H9 (cell line): ENCODE measurements at regions not wholly inside any gene's neighbourhood (a gene's known extent, or its start where the extent isn't known, plus 50 kb on each side); places are given as distances from the start of the nearest gene placed in this dataset.
"Not testable (repeated sequence)": the region's sequence is repeated elsewhere in the genome, so short reads cannot be mapped to it uniquely, and the experiment has no call there.

ENCODE experiments used
- DNase-seq: peaks from one replicate; pipeline ENCODE4 v3.0.0-alpha.2; 2017
- H2AFZ ChIP-seq: one replicate; pipeline ENCODE4 v1.6.1; 2013; ENCODE audit warnings: mild to moderate bottlenecking, low read length, control low read depth, moderate library complexity
- H2AK5ac ChIP-seq: 2 replicates; pipeline ENCODE4 v1.6.1; 2013; ENCODE audit warnings: low read length, control low read depth, mixed read lengths; ENCODE audit not compliant: insufficient read length
- H2BK120ac ChIP-seq: one replicate; pipeline ENCODE4 v1.6.1; 2013; ENCODE audit warnings: low read depth, mild to moderate bottlenecking, low read length, control low read depth, inconsistent platforms; ENCODE audit not compliant: poor library complexity, severe bottlenecking
- H2BK12ac ChIP-seq: 2 replicates; pipeline ENCODE4 v1.6.1; 2013; ENCODE audit warnings: low read length, control low read depth, mixed read lengths, low read depth; ENCODE audit not compliant: insufficient read length
- H2BK15ac ChIP-seq: 2 replicates; pipeline ENCODE4 v1.6.1; 2013; ENCODE audit warnings: low read depth, low read length, control low read depth
- H2BK20ac ChIP-seq: one replicate; pipeline ENCODE4 v1.6.1; 2013; ENCODE audit warnings: low read depth, mild to moderate bottlenecking, low read length, control low read depth, inconsistent platforms; ENCODE audit not compliant: poor library complexity, severe bottlenecking
- H2BK5ac ChIP-seq: 2 replicates; pipeline ENCODE4 v1.6.1; 2013; ENCODE audit warnings: low read length, control low read depth, mixed read lengths; ENCODE audit not compliant: insufficient read length
- H3K14ac ChIP-seq: 2 replicates; pipeline ENCODE4 v1.6.1; 2013; ENCODE audit warnings: low read length, control low read depth; ENCODE audit not compliant: insufficient read depth
- H3K18ac ChIP-seq: 2 replicates; pipeline ENCODE4 v1.6.1; 2013; ENCODE audit warnings: low read depth, mild to moderate bottlenecking, mixed read lengths, low read length, control low read depth; ENCODE audit not compliant: insufficient read length
- H3K23ac ChIP-seq: 2 replicates; pipeline ENCODE4 v1.6.1; 2013; ENCODE audit warnings: low read length, control low read depth, mixed read lengths, low read depth; ENCODE audit not compliant: insufficient read length
- H3K23me2 ChIP-seq: 2 replicates; pipeline ENCODE4 v1.6.1; 2013; ENCODE audit warnings: low read depth, mild to moderate bottlenecking, mixed read lengths, low read length, control low read depth; ENCODE audit not compliant: insufficient read length, poor library complexity, severe bottlenecking
- H3K27ac ChIP-seq: 2 replicates; pipeline ENCODE4 v1.5.1; 2013; ENCODE audit warnings: low read length, control low read depth, mixed read lengths, low read depth; ENCODE audit not compliant: insufficient read length
- H3K27me3 ChIP-seq: 2 replicates; pipeline ENCODE4 v1.6.1; 2013; ENCODE audit warnings: low read length, control low read depth, inconsistent platforms; ENCODE audit not compliant: insufficient read depth
- H3K4ac ChIP-seq: 2 replicates; pipeline ENCODE4 v1.6.1; 2013; ENCODE audit warnings: low read depth, mild to moderate bottlenecking, control low read depth, inconsistent platforms, low read length, moderate library complexity
- H3K4me1 ChIP-seq: 2 replicates; pipeline ENCODE4 v1.6.1; 2013; ENCODE audit warnings: low read length, control low read depth, inconsistent platforms; ENCODE audit not compliant: insufficient read depth
- H3K4me2 ChIP-seq: 2 replicates; pipeline ENCODE4 v1.6.1; 2013; ENCODE audit warnings: low read length, control low read depth, mixed read lengths; ENCODE audit not compliant: insufficient read length, insufficient read depth
- H3K56ac ChIP-seq: 2 replicates; pipeline ENCODE4 v1.6.1; 2013; ENCODE audit warnings: low read depth, mild to moderate bottlenecking, mixed read lengths, low read length, control low read depth; ENCODE audit not compliant: insufficient read length
- H3K79me1 ChIP-seq: 2 replicates; pipeline ENCODE4 v1.6.1; 2013; ENCODE audit warnings: low read depth, mild to moderate bottlenecking, moderate library complexity, low read length, control low read depth, inconsistent platforms; ENCODE audit not compliant: insufficient read depth, poor library complexity, severe bottlenecking
- H3K79me2 ChIP-seq: 2 replicates; pipeline ENCODE4 v1.6.1; 2013; ENCODE audit warnings: low read length, control low read depth, inconsistent platforms; ENCODE audit not compliant: insufficient read depth
- H3K9ac ChIP-seq: 2 replicates; pipeline ENCODE4 v1.6.1; 2013; ENCODE audit warnings: low read length, control low read depth, mixed read lengths; ENCODE audit not compliant: insufficient read length; ENCODE audit errors: extremely low read depth
- H3K9me3 ChIP-seq: one replicate; pipeline ENCODE4 v1.6.1; 2013; ENCODE audit warnings: low read depth, low read length, inconsistent platforms; ENCODE audit not compliant: control insufficient read depth
- H3T11ph ChIP-seq: one replicate; pipeline ENCODE4 v1.6.1; 2013; ENCODE audit warnings: mild to moderate bottlenecking, low read length, control low read depth, inconsistent platforms
- H4K20me1 ChIP-seq: one replicate; pipeline ENCODE4 v1.6.1; 2013; ENCODE audit not compliant: control insufficient read depth, insufficient read length, insufficient read depth
- H4K5ac ChIP-seq: 2 replicates; pipeline ENCODE4 v1.6.1; 2013; ENCODE audit warnings: low read depth, mild to moderate bottlenecking, mixed read lengths, low read length, control low read depth; ENCODE audit not compliant: insufficient read length
- H4K8ac ChIP-seq: replicated peaks from 2 replicates; pipeline ENCODE4 v1.6.1; 2013; ENCODE audit warnings: low read length, control low read depth, mixed read lengths, low read depth; ENCODE audit not compliant: insufficient read length
- H4K91ac ChIP-seq: 2 replicates; pipeline ENCODE4 v1.6.1; 2013; ENCODE audit warnings: low read depth, mild to moderate bottlenecking, moderate library complexity, mixed read lengths, low read length, control low read depth; ENCODE audit not compliant: insufficient read length
- H3K27ac Mint-ChIP-seq, 3 experiments: 2 replicates in 2 of 3; 3 replicates in 1 of 3; pipeline ENCODE4 v1.8.0; 2020 to 2021; ENCODE audit warnings: mixed read lengths in 3 of 3, mild to moderate bottlenecking in 1 of 3, moderate library complexity in 1 of 3
- H3K27me3 Mint-ChIP-seq: 2 replicates; pipeline ENCODE4 v1.8.0; 2021; ENCODE audit warnings: low read depth, mild to moderate bottlenecking, moderate library complexity, mixed read lengths
- H3K36me3 Mint-ChIP-seq, 3 experiments: 2 replicates in 2 of 3; 3 replicates in 1 of 3; pipeline ENCODE4 v1.8.0; 2020 to 2021; ENCODE audit warnings: low read depth in 3 of 3, mixed read lengths in 3 of 3; ENCODE audit not compliant: insufficient read depth in 1 of 3
- H3K4me1 Mint-ChIP-seq, 2 experiments: 2 replicates each; pipeline ENCODE4 v1.8.0; 2020; ENCODE audit warnings: mixed read lengths in 2 of 2
- H3K4me3 Mint-ChIP-seq, 2 experiments: 2 replicates in 1 of 2; 3 replicates in 1 of 2; pipeline ENCODE4 v1.8.0; 2020 to 2021; ENCODE audit warnings: mild to moderate bottlenecking in 2 of 2, mixed read lengths in 2 of 2, moderate library complexity in 1 of 2
- H3K9me3 Mint-ChIP-seq, 2 experiments: 2 replicates in 1 of 2; 3 replicates in 1 of 2; pipeline ENCODE4 v1.8.0; 2020; ENCODE audit warnings: mild to moderate bottlenecking in 2 of 2, mixed read lengths in 2 of 2, moderate library complexity in 1 of 2
- WGBS: extraction: QIAGEN DNeasy Blood & Tissue Kit; methylation state at CpG from one replicate; pipeline ENCODE4 v1.1.7; 2013; ENCODE audit warnings: missing lambda C conversion rate, low lambda C conversion rate, mixed read lengths; ENCODE audit not compliant: insufficient read length; ENCODE audit errors: extremely low coverage; 5-methylcytosine and 5-hydroxymethylcytosine counted together

- not testable (repeated sequence) for H2BK120ac ChIP-seq, H2BK20ac ChIP-seq, H3K4me3 Mint-ChIP-seq, H2BK15ac ChIP-seq, H3K9me3 ChIP-seq, H3K27me3 ChIP-seq, H3K56ac ChIP-seq, H3K4me1 ChIP-seq, H3K18ac ChIP-seq, H3K23ac ChIP-seq, DNase-seq, H3K9ac ChIP-seq, H3K27ac ChIP-seq, H3T11ph ChIP-seq, H4K91ac ChIP-seq, H3K79me2 ChIP-seq, H3K79me1 ChIP-seq, H3K27ac Mint-ChIP-seq, H2AK5ac ChIP-seq, H3K4me2 ChIP-seq, H4K20me1 ChIP-seq, H2BK5ac ChIP-seq, H3K14ac ChIP-seq, H4K5ac ChIP-seq, H2AFZ ChIP-seq, H3K4ac ChIP-seq, H3K4me1 Mint-ChIP-seq, H4K8ac ChIP-seq, H3K23me2 ChIP-seq, H3K36me3 Mint-ChIP-seq, H3K9me3 Mint-ChIP-seq, H2BK12ac ChIP-seq
- WGBS = no CpG with 5 or more reads among the region's 1 CpG
- H3K27me3 Mint-ChIP-seq = peaks cover 18% of the 10 kb centered on the region
These were observed 53.5 kb upstream of the NEK3 start for GRCh38 chr13:52212886-52213285.

- not testable (repeated sequence) for H3K4me1 Mint-ChIP-seq, H3K36me3 Mint-ChIP-seq, H3K4me2 ChIP-seq, H2BK20ac ChIP-seq, H2BK120ac ChIP-seq, H3K9me3 ChIP-seq, H2BK5ac ChIP-seq, H3K9me3 Mint-ChIP-seq, H3K4me3 Mint-ChIP-seq, H3K9ac ChIP-seq, H3K56ac ChIP-seq, H3K79me2 ChIP-seq, H3K23me2 ChIP-seq, H3K4me1 ChIP-seq, H3K27ac ChIP-seq, H4K20me1 ChIP-seq, H3K4ac ChIP-seq, H3K18ac ChIP-seq, H2BK12ac ChIP-seq, H2AK5ac ChIP-seq, H3K27ac Mint-ChIP-seq, H3K79me1 ChIP-seq, H3K23ac ChIP-seq, H3T11ph ChIP-seq, H4K8ac ChIP-seq, H3K27me3 ChIP-seq, DNase-seq, H4K91ac ChIP-seq, H2AFZ ChIP-seq, H3K14ac ChIP-seq, H2BK15ac ChIP-seq, H4K5ac ChIP-seq
- no CpG with 5 or more reads among the region's 6 CpGs for WGBS
- peaks cover 16% of the 10 kb centered on the region for H3K27me3 Mint-ChIP-seq
These were observed 52.0 kb upstream of the NEK3 start for GRCh38 chr13:52211416-52211776.
